GM18909 (cell line): ENCODE measurements at regions not wholly inside any gene's neighbourhood (a gene's known extent, or its start where the extent isn't known, plus 50 kb on each side); places are given as distances from the start of the nearest gene placed in this dataset.
"Not testable (repeated sequence)": the region's sequence is repeated elsewhere in the genome, so short reads cannot be mapped to it uniquely, and the experiment has no call there.

Experiments
- ATAC-seq: cut with Tn5 transposase; IDR thresholded peaks from one replicate; pipeline ENCODE4 v1.9.1; 2021; ENCODE audit warnings: mild to moderate bottlenecking; ENCODE audit not compliant: unreplicated experiment, poor library complexity

GRCh38 chr7:25722856-25723255, 429.1 kb upstream of the NFE2L3 start:
- ATAC-seq = no peak

GRCh38 chr7:25725451-25725850, 426.5 kb upstream of the NFE2L3 start:
- no peak for ATAC-seq

GRCh38 chr7:25726170-25726780, 425.7 kb upstream of the NFE2L3 start:
- no peak for ATAC-seq

GRCh38 chr7:25726781-25727311, 425.2 kb upstream of the NFE2L3 start:
- ATAC-seq = no peak

- no peak for ATAC-seq
Measured at GRCh38 chr7:25727446-25727845, 424.6 kb upstream of the NFE2L3 start.

GRCh38 chr7:25727876-25728275, 424.1 kb upstream of the NFE2L3 start:
- no peak for ATAC-seq

GRCh38 chr7:25731068-25731845, 420.7 kb upstream of the NFE2L3 start:
- ATAC-seq = no peak

GRCh38 chr7:25731846-25732245, 420.2 kb upstream of the NFE2L3 start:
- ATAC-seq = no peak

GRCh38 chr7:25732766-25733217, 419.2 kb upstream of the NFE2L3 start:
- ATAC-seq = no peak

- no peak for ATAC-seq
Measured at GRCh38 chr7:25735674-25736242, 416.2 kb upstream of the NFE2L3 start.

GRCh38 chr7:25738528-25738927, 413.5 kb upstream of the NFE2L3 start:
- no peak for ATAC-seq

- ATAC-seq = no peak
Measured at GRCh38 chr7:25739143-25739542, 412.9 kb upstream of the NFE2L3 start.

GRCh38 chr7:25742316-25742715, 409.7 kb upstream of the NFE2L3 start:
- no peak for ATAC-seq

- ATAC-seq = not testable (repeated sequence)
Measured at GRCh38 chr7:25743670-25744451, 408.1 kb upstream of the NFE2L3 start.

- no peak for ATAC-seq
Measured at GRCh38 chr7:25750744-25751508, 401.1 kb upstream of the NFE2L3 start.

- ATAC-seq = no peak
Measured at GRCh38 chr7:25752154-25752553, 399.8 kb upstream of the NFE2L3 start.

GRCh38 chr7:25752967-25753791, 398.8 kb upstream of the NFE2L3 start:
- ATAC-seq = no peak

GRCh38 chr7:25753837-25754236, 398.2 kb upstream of the NFE2L3 start:
- ATAC-seq = no peak

- ATAC-seq = no peak
Measured at GRCh38 chr7:25754333-25754732, 397.7 kb upstream of the NFE2L3 start.
